Panc1 (cell line): ENCODE measurements at regions not wholly inside any gene's neighbourhood (a gene's known extent, or its start where the extent isn't known, plus 50 kb on each side); places are given as distances from the start of the nearest gene placed in this dataset.

ENCODE experiments used
- ATAC-seq: fragments of 200-7000 bp; cut with Tn5 transposase; 2 replicates; pipeline ENCODE4 v1.9.1; 2020; ENCODE audit warnings: mild to moderate bottlenecking, moderate library complexity
- BruUV-seq: library from RNA; stranded (reverse); fragments of 400-500 nt; replicated peaks from 2 replicates; lab custom pipeline; 2021; lab: Mats Ljungman, UMichigan
- CTCF ChIA-PET: fragments of 300-600 bp; sonication (Branson Sonifier 250); formaldehyde crosslinking; loops from one replicate; lab custom pipeline; 2022; ENCODE audit warnings: antibody characterized with exemption; lab: Charles Lee
- POLR2A ChIA-PET: fragments of 300-600 bp; sonication (Branson Sonifier 250); formaldehyde crosslinking; loops from one replicate; lab custom pipeline; 2022; ENCODE audit warnings: antibody characterized with exemption; lab: Charles Lee
- DNase-seq: peaks from one replicate; pipeline ENCODE4 v3.0.0-alpha.2; 2010; ENCODE audit warnings: low read depth, low spot score
- H3K27ac ChIP-seq: 2 replicates; pipeline ENCODE4 v1.5.1; 2011; ENCODE audit warnings: mild to moderate bottlenecking, low read length, inconsistent platforms
- H3K27me3 ChIP-seq: fragments of 200-500 bp; sonication (Bioruptor generic); 2 replicates; pipeline ENCODE4 v1.6.0; 2014; ENCODE audit warnings: low read length, inconsistent platforms; ENCODE audit not compliant: control insufficient read depth, insufficient read depth
- H3K36me3 ChIP-seq: fragments of 200-500 bp; sonication (Bioruptor generic); 2 replicates; pipeline ENCODE4 v1.5.1; 2014; ENCODE audit warnings: inconsistent platforms, mild to moderate bottlenecking, low read length, moderate library complexity; ENCODE audit not compliant: control insufficient read depth, insufficient read depth
- H3K4me1 ChIP-seq: 2 replicates; pipeline ENCODE4 v1.5.1; 2011; ENCODE audit warnings: inconsistent platforms, mild to moderate bottlenecking, low read length, moderate library complexity; ENCODE audit not compliant: control insufficient read depth, insufficient read depth
- H3K4me3 ChIP-seq, 2 experiments: 2 replicates each; pipeline ENCODE4 v1.5.1; 2011 to 2012; ENCODE audit warnings: low read depth in 2 of 2, low read length in 2 of 2, mild to moderate bottlenecking in 2 of 2, inconsistent platforms in 1 of 2, moderate library complexity in 1 of 2
- H3K9me3 ChIP-seq: fragments of 200-500 bp; sonication (Bioruptor generic); 2 replicates; pipeline ENCODE4 v1.5.1; 2014; ENCODE audit warnings: low read depth, mild to moderate bottlenecking, inconsistent platforms, low read length, moderate library complexity; ENCODE audit not compliant: control insufficient read depth, insufficient read depth
- CTCF ChIP-seq: fragments of 450-650 bp; IDR thresholded peaks from 2 replicates; pipeline ENCODE4 v1.5.1; 2017; ENCODE audit warnings: mild to moderate bottlenecking
- POLR2AphosphoS5 ChIP-seq: IDR thresholded peaks from 2 replicates; pipeline ENCODE4 v1.6.1; 2012; ENCODE audit warnings: mild to moderate bottlenecking, low read depth, low read length, moderate library complexity
- REST ChIP-seq, 2 experiments: IDR thresholded peaks; 2 replicates each; pipeline ENCODE4 v1.6.1; 2011 to 2012; ENCODE audit warnings: low read depth in 2 of 2, control low read depth in 1 of 2, low read length in 1 of 2, mild to moderate bottlenecking in 1 of 2, moderate library complexity in 1 of 2; ENCODE audit not compliant: insufficient read depth in 1 of 2
- SIN3A ChIP-seq: IDR thresholded peaks from 2 replicates; pipeline ENCODE4 v1.6.1; 2012; ENCODE audit warnings: low read depth, mild to moderate bottlenecking, low read length, moderate library complexity, borderline replicate concordance; ENCODE audit not compliant: insufficient read depth
- TCF7L2 ChIP-seq: IDR thresholded peaks from 2 replicates; pipeline ENCODE4 v1.6.1; 2011; ENCODE audit warnings: mild to moderate bottlenecking, low read depth, low read length, inconsistent platforms
- in situ Hi-C: cut with HindIII; loops from 2 replicates; pipeline ENCODE4 v1.10.0; 2016; ENCODE audit warnings: low sequenced_read_pairs, low pct_unique_long_range_greater_than_20kb
- intact Hi-C: fragments of 100-400 bp; cut with micrococcal nuclease; formaldehyde crosslinking; loops from one replicate; pipeline ENCODE4 v1.10.0; 2022; ENCODE audit not compliant: unreplicated experiment

GRCh38 chr15:95469496-95470000, 861.0 kb upstream of the NR2F2 start:
- ATAC-seq = no peak
- ChIA-PET POLR2A (no interaction called here), CTCF (no interaction called here)
- Histone ChIP-seq H3K4me3 (no peak overlapping the region), H3K36me3 (no peaks in the 10 kb centered on the region), H3K27me3 (no peaks in the 10 kb centered on the region), H3K9me3 (no peaks in the 10 kb centered on the region), H3K4me1 (no peaks in the 10 kb centered on the region), H3K27ac (no peak overlapping the region)
- intact Hi-C loops = no loop called here
- in situ Hi-C loops = no loop called here
- DNase-seq = no peak
- TF ChIP-seq CTCF (no peak), REST (IDR thresholded peaks at IDR 0.05; ENCODE audit: insufficient read depth in 1 of 2, low read depth in 2 of 2, low read length in 1 of 2) (no peak), TCF7L2 (no peak), POLR2AphosphoS5 (no peak), SIN3A (no peak)
- BruUV-seq = no TSS peak

GRCh38 chr15:95470529-95470928, 860.0 kb upstream of the NR2F2 start:
- DNase-seq (no peak), ATAC-seq (no peak)
- POLR2A ChIA-PET = no interaction called here
- Histone ChIP-seq H3K27me3 (no peaks in the 10 kb centered on the region), H3K27ac (no peak overlapping the region), H3K9me3 (no peaks in the 10 kb centered on the region), H3K4me1 (no peaks in the 10 kb centered on the region), H3K36me3 (no peaks in the 10 kb centered on the region), H3K4me3 (no peak overlapping the region)
- intact Hi-C loops (no loop called here), in situ Hi-C loops (no loop called here)
- CTCF ChIA-PET = no interaction called here
- no TSS peak for BruUV-seq
- TF ChIP-seq SIN3A (no peak), REST (IDR thresholded peaks at IDR 0.05; ENCODE audit: insufficient read depth in 1 of 2, low read depth in 2 of 2, low read length in 1 of 2) (no peak), TCF7L2 (no peak), POLR2AphosphoS5 (no peak), CTCF (no peak)
